GM12878 (cell line): ENCODE measurements at regions not wholly inside any gene's neighbourhood (a gene's known extent, or its start where the extent isn't known, plus 50 kb on each side); places are given as distances from the start of the nearest gene placed in this dataset.

Experiments
- ASH2L ChIP-seq: fragments of 300-600, 200-600 bp; sonication (generic); IDR thresholded peaks from 2 replicates; pipeline ENCODE4 v1.6.1; 2017; ENCODE audit warnings: low read depth, mild to moderate bottlenecking, borderline replicate concordance
- ATF3 ChIP-seq: IDR thresholded peaks from 2 replicates; pipeline ENCODE4 v1.6.1; 2011; ENCODE audit warnings: low read depth, mild to moderate bottlenecking, low read length, moderate library complexity, borderline replicate concordance; ENCODE audit errors: extremely low read depth
- ATF7 ChIP-seq: fragments of 450-650 bp; IDR thresholded peaks from 2 replicates; pipeline ENCODE4 v1.6.1; 2016; ENCODE audit warnings: low read depth, mild to moderate bottlenecking
- CBFB ChIP-seq: IDR thresholded peaks from 2 replicates; pipeline ENCODE4 v1.6.1; 2016; ENCODE audit warnings: antibody characterized with exemption, low read depth
- CEBPB ChIP-seq, 2 experiments: fragments of 150-350 bp in 1 of 2; IDR thresholded peaks; 2 replicates each; pipeline ENCODE4 v1.6.1; 2012 to 2014; ENCODE audit warnings: low read depth in 2 of 2, low read length in 2 of 2, borderline replicate concordance in 1 of 2, inconsistent platforms in 1 of 2
- CHD1 ChIP-seq: IDR thresholded peaks from 2 replicates; pipeline ENCODE4 v1.6.1; 2012; ENCODE audit warnings: low read depth, low read length, improper control_type of control experiment
- CHD2 ChIP-seq: IDR thresholded peaks from 2 replicates; pipeline ENCODE4 v1.6.1; 2011; ENCODE audit warnings: low read depth, low read length, improper control_type of control experiment, borderline replicate concordance
- ESRRA ChIP-seq: IDR thresholded peaks from 2 replicates; pipeline ENCODE4 v1.6.1; 2012; ENCODE audit warnings: mild to moderate bottlenecking, low read length, improper control_type of control experiment
- FOXM1 ChIP-seq: IDR thresholded peaks from 2 replicates; pipeline ENCODE4 v1.6.1; 2012; ENCODE audit warnings: low read depth, mild to moderate bottlenecking, inconsistent platforms, low read length, moderate library complexity
- HCFC1 ChIP-seq: fragments of 150-350 bp; IDR thresholded peaks from 2 replicates; pipeline ENCODE4 v1.6.1; 2014; ENCODE audit warnings: low read length
- HDGF ChIP-seq: fragments of 450-650 bp; IDR thresholded peaks from 2 replicates; pipeline ENCODE4 v1.6.1; 2016; ENCODE audit warnings: antibody characterized with exemption
- HSF1 ChIP-seq: fragments of 150-350 bp; IDR thresholded peaks from 2 replicates; pipeline ENCODE4 v1.6.1; 2014; ENCODE audit warnings: mild to moderate bottlenecking, low read depth, low read length
- KAT2A ChIP-seq: conservative IDR thresholded peaks from 2 replicates; pipeline ENCODE4 v1.6.1; 2011; ENCODE audit warnings: low read depth, low read length; ENCODE audit not compliant: control insufficient read depth
- KDM1A ChIP-seq: fragments of 200-600 bp; sonication (generic); IDR thresholded peaks from 2 replicates; pipeline ENCODE4 v1.6.1; 2016; ENCODE audit warnings: borderline replicate concordance
- MEF2B ChIP-seq: fragments of 450-650 bp; IDR thresholded peaks from 2 replicates; pipeline ENCODE4 v1.6.1; 2018; ENCODE audit warnings: mild to moderate bottlenecking, moderate library complexity; ENCODE audit not compliant: partially characterized antibody, poor library complexity, severe bottlenecking
- MTA3 ChIP-seq: IDR thresholded peaks from 2 replicates; pipeline ENCODE4 v1.6.1; 2012; ENCODE audit warnings: low read length, inconsistent platforms, borderline replicate concordance
- POLR2A ChIP-seq: IDR thresholded peaks from 2 replicates; pipeline ENCODE4 v1.6.1; 2011; ENCODE audit warnings: low read depth, mild to moderate bottlenecking, low read length
- POLR2AphosphoS2 ChIP-seq: IDR thresholded peaks from 2 replicates; pipeline ENCODE4 v1.6.1; 2011; ENCODE audit warnings: low read depth, mild to moderate bottlenecking, low read length, improper control_type of control experiment, moderate library complexity
- RAD51 ChIP-seq: fragments of 450-650 bp; IDR thresholded peaks from 2 replicates; pipeline ENCODE4 v1.6.1; 2016; ENCODE audit warnings: moderate library complexity, mild to moderate bottlenecking, inconsistent platforms
- RBBP5 ChIP-seq: fragments of 200-600 bp; sonication (generic); conservative IDR thresholded peaks from 2 replicates; pipeline ENCODE4 v1.6.1; 2016
- SMC3 ChIP-seq: IDR thresholded peaks from 2 replicates; pipeline ENCODE4 v1.6.1; 2011; ENCODE audit warnings: low read length, improper control_type of control experiment, borderline replicate concordance
- SREBF2 ChIP-seq: IDR thresholded peaks from 2 replicates; pipeline ENCODE4 v1.6.1; 2012; ENCODE audit warnings: mild to moderate bottlenecking, low read length
- YBX1 ChIP-seq: fragments of 450-650 bp; IDR thresholded peaks from 2 replicates; pipeline ENCODE4 v1.6.1; 2016; ENCODE audit warnings: antibody characterized with exemption
- ZBTB11 ChIP-seq: fragments of 450-650 bp; formaldehyde crosslinking; IDR thresholded peaks from 2 replicates; pipeline ENCODE4 v1.5.0; 2022; ENCODE audit warnings: mild to moderate bottlenecking, missing genetic modification characterization
- ZNF274 ChIP-seq: IDR thresholded peaks from one replicate; pipeline ENCODE4 v1.8.0; 2011; ENCODE audit not compliant: insufficient read length, insufficient read depth
- ZNF622 ChIP-seq: fragments of 450-650 bp; IDR thresholded peaks from 2 replicates; pipeline ENCODE4 v1.6.1; 2017; ENCODE audit warnings: mild to moderate bottlenecking, inconsistent platforms

- TF ChIP-seq HSF1: no peak
- TF ChIP-seq KAT2A: no peak
- 0 out of 2 replicates have a peak, but pooled peaks have one; percentile 35 for TF ChIP-seq POLR2AphosphoS2
- 0 out of 2 replicates have a peak, but pooled peaks have one; percentile 33 for TF ChIP-seq CHD2
- TF ChIP-seq FOXM1: peak; percentile 89; the same call in 1 of the 2 replicates
- no peak for TF ChIP-seq ZBTB11 (CRISPR knock-in tag)
- TF ChIP-seq ZNF274: no peak
- peak; percentile 75; the same call in 1 of the 2 replicates for TF ChIP-seq ASH2L
- no peak for TF ChIP-seq SREBF2
- no peak for TF ChIP-seq ATF3
- no peak for TF ChIP-seq KDM1A
- TF ChIP-seq MEF2B: peak; percentile 59
- peak; percentile 73; the same call in 1 of the 2 replicates for TF ChIP-seq MTA3
- TF ChIP-seq HDGF: peak; percentile 64; the same call in 1 of the 2 replicates
- TF ChIP-seq ZNF622: no peak
- TF ChIP-seq YBX1: 0 out of 2 replicates have a peak, but pooled peaks have one; percentile 56
- 0 out of 2 replicates have a peak, but pooled peaks have one; percentile 19 for TF ChIP-seq CBFB
- TF ChIP-seq SMC3: no peak
- TF ChIP-seq CEBPB (IDR thresholded peaks at IDR 0.05; ENCODE audit: borderline replicate concordance in 1 of 2, low read depth in 2 of 2, low read length in 2 of 2): peak in 1 of 2 experiments; percentile 88; a peak in 2 of 4 replicates
- TF ChIP-seq POLR2A: peak; percentile 50
- TF ChIP-seq RBBP5: no peak
- no peak for TF ChIP-seq HCFC1
- no peak for TF ChIP-seq ESRRA
- TF ChIP-seq CHD1: no peak
- TF ChIP-seq RAD51: no peak
- peak; percentile 88 for TF ChIP-seq ATF7
These were observed 198.8 kb upstream of the PREP start (continued) for GRCh38 chr6:105601541-105602236.
